Stimulated activated naive CD8-positive, alpha-beta T cell treated with anti-CD3 and anti-CD28 coated beads, Interleukin-15, Interleukin-2, amounts not matched to agents 100 U/mL and 50 U/mL, for 24 hours (primary cell): ENCODE measurements at regions not wholly inside any gene's neighbourhood (a gene's known extent, or its start where the extent isn't known, plus 50 kb on each side); places are given as distances from the start of the nearest gene placed in this dataset.

Source experiments
- ATAC-seq: fragments of 150-1000 bp; cut with Tn5 transposase; one replicate; pipeline ENCODE4 v1.10.0; 2021
- DNase-seq: peaks from one replicate; pipeline ENCODE4 v3.0.0; 2021

- DNase-seq, result no peak
- ATAC-seq, result peak; percentile 28
These were observed 594.9 kb downstream of the TECRL start for GRCh38 chr4:63814171-63814964.

GRCh38 chr4:63799166-63799565 is 610.1 kb downstream of the TECRL start:
- no peak for ATAC-seq
- no peak for DNase-seq

- DNase-seq (no peak), ATAC-seq (no peak)
These were observed 613.9 kb downstream of the TECRL start for GRCh38 chr4:63795301-63795700.

GRCh38 chr4:63790377-63790776 is 618.9 kb downstream of the TECRL start:
- DNase-seq (no peak), ATAC-seq (no peak)

GRCh38 chr4:63788271-63788670 is 621.0 kb downstream of the TECRL start:
- ATAC-seq (no peak), DNase-seq (no peak)

GRCh38 chr4:63787326-63787725 is 621.9 kb downstream of the TECRL start:
- no peak for DNase-seq
- no peak for ATAC-seq

GRCh38 chr4:63786171-63786570 is 623.1 kb downstream of the TECRL start:
- no peak for ATAC-seq
- no peak for DNase-seq

GRCh38 chr4:63784822-63785221 is 624.4 kb downstream of the TECRL start:
- ATAC-seq (no peak), DNase-seq (no peak)

- DNase-seq (no peak), ATAC-seq (no peak)
These were observed 631.6 kb downstream of the TECRL start for GRCh38 chr4:63777601-63778000.

GRCh38 chr4:63764400-63764799 is 644.9 kb downstream of the TECRL start:
- ATAC-seq (no peak), DNase-seq (no peak)

GRCh38 chr4:63757929-63758328 is 651.3 kb downstream of the TECRL start:
- ATAC-seq (no peak), DNase-seq (no peak)

- ATAC-seq, result no peak
- DNase-seq, result no peak
These were observed 666.4 kb downstream of the TECRL start for GRCh38 chr4:63742882-63743281.

- ATAC-seq (no peak), DNase-seq (no peak)
These were observed 679.7 kb downstream of the TECRL start for GRCh38 chr4:63729519-63729918.

GRCh38 chr4:63728480-63729177 is 680.6 kb downstream of the TECRL start:
- DNase-seq, result no peak
- ATAC-seq, result no peak

- ATAC-seq (no peak), DNase-seq (no peak)
These were observed 691.9 kb downstream of the TECRL start for GRCh38 chr4:63717384-63717783.

- ATAC-seq, result no peak
- no peak for DNase-seq
These were observed 700.6 kb downstream of the TECRL start for GRCh38 chr4:63708661-63709060.

- DNase-seq (no peak), ATAC-seq (no peak)
These were observed 708.7 kb downstream of the TECRL start for GRCh38 chr4:63700569-63700968.

GRCh38 chr4:63693321-63693720 is 715.9 kb downstream of the TECRL start:
- ATAC-seq (no peak), DNase-seq (no peak)

GRCh38 chr4:63678358-63678931 is 730.8 kb downstream of the TECRL start:
- DNase-seq (no peak), ATAC-seq (no peak)

GRCh38 chr4:63670735-63671134 is 738.5 kb downstream of the TECRL start:
- ATAC-seq, result no peak
- DNase-seq, result no peak

- DNase-seq (no peak), ATAC-seq (no peak)
These were observed 745.4 kb downstream of the TECRL start for GRCh38 chr4:63663870-63664269.

- ATAC-seq, result no peak
These were observed 764.9 kb downstream of the TECRL start for GRCh38 chr4:63644396-63644795.

GRCh38 chr4:63637270-63637669 is 772.0 kb downstream of the TECRL start:
- DNase-seq, result no peak

More at GRCh38 chr4:63644396-63644795, 764.9 kb downstream of the TECRL start:
- DNase-seq, result no peak

More at GRCh38 chr4:63637270-63637669, 772.0 kb downstream of the TECRL start:
- ATAC-seq, result no peak
